ENCODE measurements at regions not wholly inside any gene's neighbourhood (a gene's known extent, or its start where the extent isn't known, plus 50 kb on each side); places are given as distances from the start of the nearest gene placed in this dataset.
"Not testable (repeated sequence)": the region's sequence is repeated elsewhere in the genome, so short reads cannot be mapped to it uniquely, and the experiment has no call there.

DNA sequence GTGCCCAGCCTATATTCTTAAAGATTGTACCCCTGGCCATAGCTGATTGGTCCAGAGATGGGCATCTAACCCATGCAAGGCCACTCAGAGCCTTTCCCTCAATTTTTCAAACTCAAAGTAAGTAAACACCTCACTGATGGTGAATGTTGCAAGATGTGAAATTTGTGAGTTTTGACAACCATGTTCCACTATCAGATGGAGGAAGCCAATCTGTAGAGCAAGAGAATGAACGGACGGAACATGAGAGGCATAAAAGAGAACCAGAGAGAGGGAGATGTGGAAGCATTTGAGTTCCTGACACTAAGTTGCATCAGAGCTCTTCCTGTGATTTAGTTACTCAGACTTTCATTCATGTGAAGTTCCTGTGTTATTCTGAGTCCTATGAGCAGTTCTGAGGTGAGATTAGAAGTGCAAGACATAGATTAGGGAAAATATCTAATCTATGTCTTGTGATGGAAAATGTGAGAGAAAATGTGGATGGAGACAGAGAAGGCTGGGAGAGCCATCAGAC, 73.3 kb downstream of the PRSS23 start (continued):
- no peak for TF ChIP-seq ZFP3 (CRISPR knock-in tag; IDR thresholded peaks at IDR 0.05)

DNA sequence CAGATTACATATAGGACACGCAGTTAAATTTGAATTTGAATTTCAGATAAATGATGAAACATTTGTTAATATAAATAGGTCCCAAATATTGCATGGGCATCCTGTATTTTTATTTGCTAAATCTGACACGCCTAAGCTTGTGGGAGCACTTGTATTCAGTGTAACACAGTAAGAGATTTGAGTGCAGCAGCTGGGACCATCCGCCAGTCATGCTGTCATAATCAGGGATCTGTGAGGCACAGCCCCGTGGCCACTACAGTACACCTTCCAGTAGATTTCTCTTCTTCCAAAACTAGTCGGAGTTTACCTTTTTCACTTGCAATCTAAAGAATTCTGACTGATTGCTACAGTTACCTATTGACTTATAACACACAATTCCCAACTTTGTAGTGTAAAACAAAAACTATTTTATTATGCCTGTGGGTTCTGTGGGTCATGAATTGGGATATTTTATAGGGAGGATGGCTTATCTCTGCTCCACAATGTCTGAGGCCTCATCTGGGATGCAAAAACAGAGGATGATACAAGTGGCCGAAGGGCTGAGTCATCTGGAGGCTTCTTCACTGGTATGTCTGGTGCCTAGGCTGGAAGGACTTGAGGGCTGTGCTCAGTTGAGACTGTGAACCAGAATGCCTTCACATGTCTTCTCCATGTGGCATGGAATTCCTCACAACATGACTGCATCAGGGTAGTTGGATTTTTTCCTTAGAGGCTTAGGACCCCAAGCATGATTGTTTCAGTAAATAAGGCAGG, 74.1 kb downstream of the PRSS23 start:
- TF ChIP-seq ARNTL (CRISPR knock-in tag; IDR thresholded peaks at IDR 0.05; ENCODE audit: borderline replicate concordance, low read depth) (no peak), ESRRG (CRISPR knock-in tag; IDR thresholded peaks at IDR 0.05) (no peak), TOX (CRISPR knock-in tag; IDR thresholded peaks at IDR 0.05; ENCODE audit: borderline replicate concordance) (no peak), RARB (CRISPR knock-in tag; IDR thresholded peaks at IDR 0.05) (no peak), ISL1 (CRISPR knock-in tag; IDR thresholded peaks at IDR 0.05) (no peak), ZFP3 (CRISPR knock-in tag; IDR thresholded peaks at IDR 0.05) (no peak), CSDC2 (CRISPR knock-in tag; IDR thresholded peaks at IDR 0.05) (no peak), BACH2 (CRISPR knock-in tag; IDR thresholded peaks at IDR 0.05; ENCODE audit: borderline replicate concordance) (no peak), ZFP30 (CRISPR knock-in tag; IDR thresholded peaks at IDR 0.05) (no peak)
- TF ChIP-seq, protein P1, sequence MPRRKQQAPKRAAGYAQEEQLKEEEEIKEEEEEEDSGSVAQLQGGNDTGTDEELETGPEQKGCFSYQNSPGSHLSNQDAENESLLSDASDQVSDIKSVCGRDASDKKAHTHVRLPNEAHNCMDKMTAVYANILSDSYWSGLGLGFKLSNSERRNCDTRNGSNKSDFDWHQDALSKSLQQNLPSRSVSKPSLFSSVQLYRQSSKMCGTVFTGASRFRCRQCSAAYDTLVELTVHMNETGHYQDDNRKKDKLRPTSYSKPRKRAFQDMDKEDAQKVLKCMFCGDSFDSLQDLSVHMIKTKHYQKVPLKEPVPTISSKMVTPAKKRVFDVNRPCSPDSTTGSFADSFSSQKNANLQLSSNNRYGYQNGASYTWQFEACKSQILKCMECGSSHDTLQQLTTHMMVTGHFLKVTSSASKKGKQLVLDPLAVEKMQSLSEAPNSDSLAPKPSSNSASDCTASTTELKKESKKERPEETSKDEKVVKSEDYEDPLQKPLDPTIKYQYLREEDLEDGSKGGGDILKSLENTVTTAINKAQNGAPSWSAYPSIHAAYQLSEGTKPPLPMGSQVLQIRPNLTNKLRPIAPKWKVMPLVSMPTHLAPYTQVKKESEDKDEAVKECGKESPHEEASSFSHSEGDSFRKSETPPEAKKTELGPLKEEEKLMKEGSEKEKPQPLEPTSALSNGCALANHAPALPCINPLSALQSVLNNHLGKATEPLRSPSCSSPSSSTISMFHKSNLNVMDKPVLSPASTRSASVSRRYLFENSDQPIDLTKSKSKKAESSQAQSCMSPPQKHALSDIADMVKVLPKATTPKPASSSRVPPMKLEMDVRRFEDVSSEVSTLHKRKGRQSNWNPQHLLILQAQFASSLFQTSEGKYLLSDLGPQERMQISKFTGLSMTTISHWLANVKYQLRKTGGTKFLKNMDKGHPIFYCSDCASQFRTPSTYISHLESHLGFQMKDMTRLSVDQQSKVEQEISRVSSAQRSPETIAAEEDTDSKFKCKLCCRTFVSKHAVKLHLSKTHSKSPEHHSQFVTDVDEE (CRISPR knock-in tag; IDR thresholded peaks at IDR 0.05): no peak
- ATAC-seq: peak; percentile 34

DNA sequence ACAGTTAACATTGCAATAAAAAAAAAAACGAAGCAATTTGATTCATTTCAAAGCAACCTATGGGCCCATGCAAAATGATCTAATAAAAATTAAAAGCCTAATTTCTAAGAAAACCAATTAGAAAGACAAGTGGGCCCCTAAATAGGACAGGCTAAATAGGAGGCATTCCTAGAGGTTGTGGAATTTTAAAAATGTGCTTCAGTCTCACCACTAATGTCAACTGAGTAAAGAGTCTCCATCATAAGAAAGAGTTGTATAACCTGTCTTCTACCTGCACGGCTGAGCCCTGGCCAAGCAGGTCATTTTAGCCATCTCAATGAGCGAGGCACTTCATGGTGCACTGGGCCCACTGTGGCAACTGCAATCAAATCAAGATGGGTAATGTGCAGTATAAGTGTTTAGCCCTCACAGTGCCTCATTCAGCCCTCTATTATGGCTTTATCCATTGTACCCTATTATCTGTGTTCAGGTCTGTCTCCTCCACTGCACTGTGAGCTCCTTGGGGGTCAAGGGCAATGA, 76.4 kb downstream of the PRSS23 start:
- no peak for TF ChIP-seq ZNF70 (CRISPR knock-in tag; IDR thresholded peaks at IDR 0.05)
- TF ChIP-seq, protein P2, sequence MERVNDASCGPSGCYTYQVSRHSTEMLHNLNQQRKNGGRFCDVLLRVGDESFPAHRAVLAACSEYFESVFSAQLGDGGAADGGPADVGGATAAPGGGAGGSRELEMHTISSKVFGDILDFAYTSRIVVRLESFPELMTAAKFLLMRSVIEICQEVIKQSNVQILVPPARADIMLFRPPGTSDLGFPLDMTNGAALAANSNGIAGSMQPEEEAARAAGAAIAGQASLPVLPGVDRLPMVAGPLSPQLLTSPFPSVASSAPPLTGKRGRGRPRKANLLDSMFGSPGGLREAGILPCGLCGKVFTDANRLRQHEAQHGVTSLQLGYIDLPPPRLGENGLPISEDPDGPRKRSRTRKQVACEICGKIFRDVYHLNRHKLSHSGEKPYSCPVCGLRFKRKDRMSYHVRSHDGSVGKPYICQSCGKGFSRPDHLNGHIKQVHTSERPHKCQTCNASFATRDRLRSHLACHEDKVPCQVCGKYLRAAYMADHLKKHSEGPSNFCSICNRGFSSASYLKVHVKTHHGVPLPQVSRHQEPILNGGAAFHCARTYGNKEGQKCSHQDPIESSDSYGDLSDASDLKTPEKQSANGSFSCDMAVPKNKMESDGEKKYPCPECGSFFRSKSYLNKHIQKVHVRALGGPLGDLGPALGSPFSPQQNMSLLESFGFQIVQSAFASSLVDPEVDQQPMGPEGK (CRISPR knock-in tag; IDR thresholded peaks at IDR 0.05; ENCODE audit: borderline replicate concordance): no peak
- TF ChIP-seq, protein P3, sequence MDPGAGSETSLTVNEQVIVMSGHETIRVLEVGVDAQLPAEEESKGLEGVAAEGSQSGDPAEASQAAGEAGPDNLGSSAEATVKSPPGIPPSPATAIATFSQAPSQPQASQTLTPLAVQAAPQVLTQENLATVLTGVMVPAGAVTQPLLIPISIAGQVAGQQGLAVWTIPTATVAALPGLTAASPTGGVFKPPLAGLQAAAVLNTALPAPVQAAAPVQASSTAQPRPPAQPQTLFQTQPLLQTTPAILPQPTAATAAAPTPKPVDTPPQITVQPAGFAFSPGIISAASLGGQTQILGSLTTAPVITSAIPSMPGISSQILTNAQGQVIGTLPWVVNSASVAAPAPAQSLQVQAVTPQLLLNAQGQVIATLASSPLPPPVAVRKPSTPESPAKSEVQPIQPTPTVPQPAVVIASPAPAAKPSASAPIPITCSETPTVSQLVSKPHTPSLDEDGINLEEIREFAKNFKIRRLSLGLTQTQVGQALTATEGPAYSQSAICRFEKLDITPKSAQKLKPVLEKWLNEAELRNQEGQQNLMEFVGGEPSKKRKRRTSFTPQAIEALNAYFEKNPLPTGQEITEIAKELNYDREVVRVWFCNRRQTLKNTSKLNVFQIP (CRISPR knock-in tag; IDR thresholded peaks at IDR 0.05; ENCODE audit: borderline replicate concordance, low read depth): no peak
- TF ChIP-seq, protein P1 (CRISPR knock-in tag; IDR thresholded peaks at IDR 0.05): no peak
- no peak for TF ChIP-seq OSR1 (CRISPR knock-in tag; IDR thresholded peaks at IDR 0.05)
- no peak for TF ChIP-seq ISL1 (CRISPR knock-in tag; IDR thresholded peaks at IDR 0.05)
- no peak for TF ChIP-seq BACH2 (CRISPR knock-in tag; IDR thresholded peaks at IDR 0.05; ENCODE audit: borderline replicate concordance)
- no peak for TF ChIP-seq ZC3H10 (CRISPR knock-in tag; IDR thresholded peaks at IDR 0.05)
- no peak for TF ChIP-seq ARNTL (CRISPR knock-in tag; IDR thresholded peaks at IDR 0.05; ENCODE audit: borderline replicate concordance, low read depth)
- no peak for TF ChIP-seq ZFP3 (CRISPR knock-in tag; IDR thresholded peaks at IDR 0.05)
- TF ChIP-seq SNAI2 (CRISPR knock-in tag; IDR thresholded peaks at IDR 0.05): no peak
- ATAC-seq: no peak

DNA sequence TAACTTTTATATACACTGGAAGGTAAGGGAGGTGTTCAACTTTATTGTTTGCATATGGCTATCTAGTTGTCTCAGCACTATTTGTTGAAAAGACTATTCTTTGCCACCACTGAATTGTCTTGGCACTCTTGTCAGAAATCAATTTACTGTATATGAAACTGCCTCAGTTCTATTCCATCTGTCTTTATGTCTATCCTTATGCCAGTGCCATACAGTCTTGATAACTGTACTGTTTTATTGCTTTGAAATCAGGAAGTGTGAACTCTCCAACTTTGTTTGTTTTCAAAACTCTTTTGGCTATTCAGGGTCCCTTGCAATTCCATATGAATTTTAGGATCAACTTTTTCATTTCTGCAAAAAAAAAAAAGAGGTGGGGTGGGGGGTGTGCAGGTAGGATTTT, 77.2 kb downstream of the PRSS23 start:
- TF ChIP-seq, protein P1 (CRISPR knock-in tag; IDR thresholded peaks at IDR 0.05): no peak
- TF ChIP-seq ZC3H10 (CRISPR knock-in tag; IDR thresholded peaks at IDR 0.05) (no peak), OSR1 (CRISPR knock-in tag; IDR thresholded peaks at IDR 0.05) (no peak), GLIS3 (CRISPR knock-in tag; IDR thresholded peaks at IDR 0.05) (no peak), SNAI2 (CRISPR knock-in tag; IDR thresholded peaks at IDR 0.05) (no peak), ZNF8 (CRISPR knock-in tag; IDR thresholded peaks at IDR 0.05) (no peak), ZFP30 (CRISPR knock-in tag; IDR thresholded peaks at IDR 0.05) (no peak), ZFP3 (CRISPR knock-in tag; IDR thresholded peaks at IDR 0.05) (no peak), ARNTL (CRISPR knock-in tag; IDR thresholded peaks at IDR 0.05; ENCODE audit: borderline replicate concordance, low read depth) (no peak), ISL1 (CRISPR knock-in tag; IDR thresholded peaks at IDR 0.05) (no peak), TOX (CRISPR knock-in tag; IDR thresholded peaks at IDR 0.05; ENCODE audit: borderline replicate concordance) (no peak)
- TF ChIP-seq, protein P4, sequence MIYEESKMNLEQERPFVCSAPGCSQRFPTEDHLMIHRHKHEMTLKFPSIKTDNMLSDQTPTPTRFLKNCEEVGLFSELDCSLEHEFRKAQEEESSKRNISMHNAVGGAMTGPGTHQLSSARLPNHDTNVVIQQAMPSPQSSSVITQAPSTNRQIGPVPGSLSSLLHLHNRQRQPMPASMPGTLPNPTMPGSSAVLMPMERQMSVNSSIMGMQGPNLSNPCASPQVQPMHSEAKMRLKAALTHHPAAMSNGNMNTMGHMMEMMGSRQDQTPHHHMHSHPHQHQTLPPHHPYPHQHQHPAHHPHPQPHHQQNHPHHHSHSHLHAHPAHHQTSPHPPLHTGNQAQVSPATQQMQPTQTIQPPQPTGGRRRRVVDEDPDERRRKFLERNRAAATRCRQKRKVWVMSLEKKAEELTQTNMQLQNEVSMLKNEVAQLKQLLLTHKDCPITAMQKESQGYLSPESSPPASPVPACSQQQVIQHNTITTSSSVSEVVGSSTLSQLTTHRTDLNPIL (CRISPR knock-in tag; IDR thresholded peaks at IDR 0.05; ENCODE audit: low read depth): no peak
- no peak for ATAC-seq

DNA sequence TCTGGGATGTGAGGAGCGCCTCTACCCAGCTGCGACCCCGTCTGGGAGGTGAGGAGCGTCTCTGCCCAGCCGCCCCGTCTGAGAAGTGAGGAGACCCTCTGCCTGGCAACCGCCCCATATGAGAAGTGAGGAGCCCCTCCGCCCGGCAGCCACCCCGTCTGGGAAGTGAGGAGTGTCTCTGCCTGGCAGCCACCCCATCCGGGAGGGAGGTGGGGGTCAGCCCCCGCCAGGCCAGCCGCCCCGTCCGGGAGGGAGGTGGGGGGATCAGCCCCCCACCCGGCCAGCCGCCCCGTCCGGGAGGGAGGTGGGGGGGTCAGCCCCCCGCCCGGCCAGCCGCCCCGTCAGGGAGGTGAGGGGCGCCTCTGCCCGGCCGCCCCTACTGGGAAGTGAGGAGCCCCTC, 76.0 kb downstream of the FZD4 start:
- ATAC-seq: not testable (repeated sequence)

Data from SK-N-SH treated with all-trans-retinoic acid at 6 μM for 48 hours (cell line).